ENCODE measurements at regions not wholly inside any gene's neighbourhood (a gene's known extent, or its start where the extent isn't known, plus 50 kb on each side); places are given as distances from the start of the nearest gene placed in this dataset.

DNA sequence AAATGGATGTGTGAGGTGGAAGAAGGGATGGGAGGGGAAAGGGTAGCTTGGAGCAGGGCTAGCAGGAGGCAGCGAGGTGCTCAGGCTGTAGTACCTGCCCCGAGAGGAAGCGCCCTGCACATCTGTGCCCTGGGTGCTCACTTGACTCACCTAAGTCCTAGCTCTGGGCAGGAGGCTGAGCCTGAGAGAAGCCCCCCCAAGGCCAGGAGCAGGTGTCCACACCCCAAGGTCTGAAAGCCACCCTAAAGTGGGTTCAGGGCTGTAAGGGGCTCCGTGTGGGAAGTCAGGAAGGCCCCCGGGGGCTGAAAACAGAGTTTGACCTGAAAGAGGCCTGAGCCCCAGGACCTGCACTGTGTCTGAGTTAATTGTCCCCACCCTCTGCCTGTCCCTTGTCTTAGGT is 95.8 kb upstream of the PODXL start:
- no peak for DNase-seq (ENCODE audit: low read depth, low spot score)
- Histone ChIP-seq H3K36me3 (ENCODE audit: insufficient read depth, insufficient read length, low read length) (peaks cover 19% of the 10 kb centered on the region), H3K4me3 (ENCODE audit: insufficient read length, low read depth) (no peak overlapping the region), H3K4me1 (ENCODE audit: insufficient read depth, insufficient read length) (peaks cover 20% of the 10 kb centered on the region), H3K9me3 (ENCODE audit: insufficient read depth, low read length) (no peaks in the 10 kb centered on the region), H3K27me3 (ENCODE audit: insufficient read depth, insufficient read length) (no peaks in the 10 kb centered on the region), H3K9ac (ENCODE audit: insufficient read length, low read depth) (peak overlapping the region; percentile 58)
- TF ChIP-seq SUZ12 (IDR thresholded peaks at IDR 0.05; ENCODE audit: extremely low read depth, insufficient read depth, insufficient read length) (no peak), YY1 (IDR thresholded peaks at IDR 0.05; ENCODE audit: insufficient read depth, insufficient read length) (no peak), ZNF274 (IDR thresholded peaks at IDR 0.05; ENCODE audit: low read depth, low read length) (no peak)

DNA sequence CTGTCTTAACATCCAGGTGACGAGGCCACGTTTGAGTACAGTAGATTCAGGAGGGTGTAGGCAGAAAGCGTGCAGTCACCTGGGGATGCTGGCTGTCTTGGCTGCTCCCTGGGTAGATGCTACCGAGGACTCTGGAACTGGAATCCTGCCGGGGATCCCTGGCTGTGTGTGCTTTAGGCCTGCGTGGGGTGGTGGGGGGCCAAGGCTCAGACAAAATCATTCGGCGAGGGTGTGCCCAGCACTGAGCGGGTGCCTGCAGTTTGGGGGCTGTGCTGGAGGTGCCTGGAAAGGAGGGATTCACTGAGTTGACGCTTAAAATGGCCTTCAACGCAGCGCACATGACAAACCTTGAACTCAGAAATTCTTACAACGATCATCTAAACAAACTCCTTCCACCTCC is 93.5 kb upstream of the PODXL start:
- H3K4me3 ChIP-seq (ENCODE audit: insufficient read length, low read depth): no peak overlapping the region
- no peaks in the 10 kb centered on the region for H3K27me3 ChIP-seq (ENCODE audit: insufficient read depth, insufficient read length)
- no peaks in the 10 kb centered on the region for H3K36me3 ChIP-seq (ENCODE audit: insufficient read depth, insufficient read length, low read length)
- no peaks in the 10 kb centered on the region for H3K9me3 ChIP-seq (ENCODE audit: insufficient read depth, low read length)
- no peak for DNase-seq (ENCODE audit: low read depth, low spot score)
- peaks cover 20% of the 10 kb centered on the region for H3K4me1 ChIP-seq (ENCODE audit: insufficient read depth, insufficient read length)
- TF ChIP-seq YY1 (IDR thresholded peaks at IDR 0.05; ENCODE audit: insufficient read depth, insufficient read length) (no peak), ZNF274 (IDR thresholded peaks at IDR 0.05; ENCODE audit: low read depth, low read length) (no peak), SUZ12 (IDR thresholded peaks at IDR 0.05; ENCODE audit: extremely low read depth, insufficient read depth, insufficient read length) (no peak)
- peak overlapping the region; percentile 1 for H3K9ac ChIP-seq (ENCODE audit: insufficient read length, low read depth)

DNA sequence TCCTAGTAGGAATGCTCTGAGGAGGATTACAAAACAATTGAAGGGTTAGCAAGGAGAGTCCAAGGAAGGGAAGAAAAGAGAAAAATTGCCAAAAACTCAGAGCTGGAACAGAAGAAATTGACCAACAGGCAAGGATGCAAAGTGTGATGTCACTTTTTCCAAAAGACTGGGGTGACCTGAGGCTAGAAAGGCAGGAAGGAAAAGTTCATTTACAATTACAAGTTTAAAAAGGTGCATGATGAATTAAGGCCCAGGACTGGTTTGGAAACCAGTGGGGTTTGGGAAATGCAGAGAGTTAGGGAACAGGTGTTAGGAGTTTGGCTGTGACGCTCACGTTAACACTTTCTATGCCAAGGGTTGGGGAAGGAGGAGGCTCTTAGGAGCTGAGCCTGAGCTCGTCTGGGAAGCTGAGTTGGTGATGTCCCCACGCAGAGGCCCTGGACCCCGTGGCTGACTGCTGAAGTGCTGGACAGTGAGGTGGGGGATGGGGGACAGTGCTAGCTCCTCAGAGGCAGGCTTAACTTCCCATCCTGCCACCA is 92.6 kb upstream of the PODXL start:
- Histone ChIP-seq H3K4me1 (ENCODE audit: insufficient read depth, insufficient read length) (peaks cover 20% of the 10 kb centered on the region), H3K9ac (ENCODE audit: insufficient read length, low read depth) (peak overlapping the region; percentile 1), H3K4me3 (ENCODE audit: insufficient read length, low read depth) (no peak overlapping the region), H3K36me3 (ENCODE audit: insufficient read depth, insufficient read length, low read length) (no peaks in the 10 kb centered on the region), H3K9me3 (ENCODE audit: insufficient read depth, low read length) (no peaks in the 10 kb centered on the region), H3K27me3 (ENCODE audit: insufficient read depth, insufficient read length) (no peaks in the 10 kb centered on the region)
- TF ChIP-seq ZNF274 (IDR thresholded peaks at IDR 0.05; ENCODE audit: low read depth, low read length) (no peak), YY1 (IDR thresholded peaks at IDR 0.05; ENCODE audit: insufficient read depth, insufficient read length) (no peak), SUZ12 (IDR thresholded peaks at IDR 0.05; ENCODE audit: extremely low read depth, insufficient read depth, insufficient read length) (no peak)
- no peak for DNase-seq (ENCODE audit: low read depth, low spot score)

DNA sequence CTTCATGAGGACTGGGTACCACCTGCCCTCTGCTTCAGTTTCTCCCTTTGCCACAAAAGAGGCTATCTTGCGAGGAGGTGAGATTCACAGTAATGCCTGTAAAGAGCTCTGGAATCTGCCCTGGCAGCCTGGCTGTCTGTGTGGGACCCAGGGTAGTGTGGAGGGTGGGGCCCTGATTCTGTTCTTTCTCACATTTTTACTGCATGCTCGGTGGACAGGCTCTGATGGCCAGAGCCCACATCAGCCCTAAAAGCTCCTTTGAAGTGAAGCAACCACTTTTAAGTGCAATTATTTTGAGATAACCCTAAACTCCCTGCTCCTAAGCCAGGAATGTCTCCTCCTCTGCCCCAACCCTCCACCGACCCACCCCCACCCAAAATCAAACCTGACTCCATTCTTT is 92.1 kb upstream of the PODXL start:
- no peaks in the 10 kb centered on the region for H3K9me3 ChIP-seq (ENCODE audit: insufficient read depth, low read length)
- no peak overlapping the region for H3K4me3 ChIP-seq (ENCODE audit: insufficient read length, low read depth)
- H3K36me3 ChIP-seq (ENCODE audit: insufficient read depth, insufficient read length, low read length): no peaks in the 10 kb centered on the region
- peaks cover 20% of the 10 kb centered on the region for H3K4me1 ChIP-seq (ENCODE audit: insufficient read depth, insufficient read length)
- H3K27me3 ChIP-seq (ENCODE audit: insufficient read depth, insufficient read length): no peaks in the 10 kb centered on the region
- no peak for DNase-seq (ENCODE audit: low read depth, low spot score)
- H3K9ac ChIP-seq (ENCODE audit: insufficient read length, low read depth): peak overlapping the region; percentile 13
- no peak for TF ChIP-seq YY1 (IDR thresholded peaks at IDR 0.05; ENCODE audit: insufficient read depth, insufficient read length)
- TF ChIP-seq SUZ12 (IDR thresholded peaks at IDR 0.05; ENCODE audit: extremely low read depth, insufficient read depth, insufficient read length): no peak
- no peak for TF ChIP-seq ZNF274 (IDR thresholded peaks at IDR 0.05; ENCODE audit: low read depth, low read length)

DNA sequence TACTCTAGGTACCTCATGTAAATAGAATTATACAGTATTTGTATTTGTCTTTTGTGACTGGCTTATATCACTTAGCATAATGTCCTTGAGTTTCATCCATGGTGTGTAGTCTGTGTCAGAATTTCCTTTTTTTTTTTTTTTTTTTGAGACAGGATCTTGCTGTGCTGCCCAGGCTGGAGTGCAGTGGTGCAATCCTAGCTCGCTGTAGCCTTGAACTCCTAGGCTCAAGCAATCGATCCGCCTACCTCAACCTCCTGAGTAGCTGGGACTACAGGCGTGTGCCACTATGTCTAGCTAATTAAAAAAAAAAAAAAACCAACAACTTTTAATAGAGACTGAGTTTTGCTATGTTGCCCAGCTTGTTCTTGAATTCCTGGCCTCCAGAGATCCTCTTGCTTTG is 89.8 kb upstream of the PODXL start:
- no peaks in the 10 kb centered on the region for H3K27me3 ChIP-seq (ENCODE audit: insufficient read depth, insufficient read length)
- TF ChIP-seq YY1 (IDR thresholded peaks at IDR 0.05; ENCODE audit: insufficient read depth, insufficient read length) (no peak), ZNF274 (IDR thresholded peaks at IDR 0.05; ENCODE audit: low read depth, low read length) (no peak)

DNA sequence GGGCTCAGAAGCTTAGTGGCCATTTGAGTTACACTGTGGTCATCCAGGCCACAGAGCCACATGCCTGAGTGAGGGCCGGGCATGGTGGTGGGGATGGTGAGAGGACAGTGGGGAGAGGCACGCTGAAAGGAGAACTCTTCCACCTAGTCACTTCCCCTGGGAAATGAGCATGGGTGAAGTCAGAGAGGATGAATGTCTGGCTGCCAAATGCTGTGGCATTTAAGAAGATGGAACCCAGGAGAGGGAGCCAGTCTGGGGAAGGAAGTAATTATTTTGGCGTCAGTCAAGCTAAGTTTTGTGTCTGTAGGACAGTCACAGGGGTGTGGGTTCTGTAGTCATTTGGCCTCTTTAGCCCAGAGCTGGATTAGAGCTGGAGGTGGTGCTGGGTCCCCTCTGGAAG is 86.0 kb upstream of the PODXL start:
- no peak for TF ChIP-seq ZNF274 (IDR thresholded peaks at IDR 0.05; ENCODE audit: low read depth, low read length)
- Histone ChIP-seq H3K27me3 (ENCODE audit: insufficient read depth, insufficient read length) (no peaks in the 10 kb centered on the region), H3K36me3 (ENCODE audit: insufficient read depth, insufficient read length, low read length) (no peaks in the 10 kb centered on the region), H3K4me1 (ENCODE audit: insufficient read depth, insufficient read length) (peaks cover 15% of the 10 kb centered on the region), H3K9ac (ENCODE audit: insufficient read length, low read depth) (no peak overlapping the region), H3K9me3 (ENCODE audit: insufficient read depth, low read length) (no peaks in the 10 kb centered on the region), H3K4me3 (ENCODE audit: insufficient read length, low read depth) (no peak overlapping the region)
- no peak for DNase-seq (ENCODE audit: low read depth, low spot score)

More for the DNA sequence above, 89.8 kb upstream of the PODXL start:
- no peak overlapping the region for H3K4me3 ChIP-seq (ENCODE audit: insufficient read length, low read depth)
- no peaks in the 10 kb centered on the region for H3K36me3 ChIP-seq (ENCODE audit: insufficient read depth, insufficient read length, low read length)
- no peak overlapping the region for H3K9ac ChIP-seq (ENCODE audit: insufficient read length, low read depth)
- H3K9me3 ChIP-seq (ENCODE audit: insufficient read depth, low read length): no peaks in the 10 kb centered on the region
- no peak for DNase-seq (ENCODE audit: low read depth, low spot score)
- peaks cover 14% of the 10 kb centered on the region for H3K4me1 ChIP-seq (ENCODE audit: insufficient read depth, insufficient read length)

DNA sequence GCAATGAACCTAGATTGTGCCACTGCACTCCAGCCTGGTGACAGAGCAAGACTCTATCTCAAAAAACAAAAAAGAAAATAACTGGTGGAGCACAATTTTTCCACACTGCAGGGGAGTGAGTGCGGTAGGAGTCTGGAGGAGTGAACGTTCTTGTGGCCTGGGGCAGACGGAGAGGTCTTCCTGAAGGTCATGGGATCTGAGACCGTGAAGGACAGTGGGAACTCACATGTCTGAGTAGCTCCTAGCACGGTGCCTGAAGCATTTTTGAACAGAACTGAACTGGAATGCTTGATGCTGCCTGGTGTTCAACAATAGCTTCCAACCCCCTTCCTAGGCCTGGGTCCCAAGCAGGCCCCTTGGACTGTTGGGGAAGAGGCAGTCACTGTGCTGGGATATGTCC is 84.3 kb upstream of the PODXL start:
- no peaks in the 10 kb centered on the region for H3K27me3 ChIP-seq (ENCODE audit: insufficient read depth, insufficient read length)
- H3K4me1 ChIP-seq (ENCODE audit: insufficient read depth, insufficient read length): peaks cover 20% of the 10 kb centered on the region
- H3K4me3 ChIP-seq (ENCODE audit: insufficient read length, low read depth): no peak overlapping the region
- no peak for DNase-seq (ENCODE audit: low read depth, low spot score)
- no peaks in the 10 kb centered on the region for H3K9me3 ChIP-seq (ENCODE audit: insufficient read depth, low read length)
- no peak overlapping the region for H3K9ac ChIP-seq (ENCODE audit: insufficient read length, low read depth)
- no peak for TF ChIP-seq ZNF274 (IDR thresholded peaks at IDR 0.05; ENCODE audit: low read depth, low read length)
- no peak for TF ChIP-seq SUZ12 (IDR thresholded peaks at IDR 0.05; ENCODE audit: extremely low read depth, insufficient read depth, insufficient read length)
- TF ChIP-seq YY1 (IDR thresholded peaks at IDR 0.05; ENCODE audit: insufficient read depth, insufficient read length): no peak
- no peaks in the 10 kb centered on the region for H3K36me3 ChIP-seq (ENCODE audit: insufficient read depth, insufficient read length, low read length)

Measured in NT2/D1 (cell line).